ENCODE measurements at regions not wholly inside any gene's neighbourhood (a gene's known extent, or its start where the extent isn't known, plus 50 kb on each side); places are given as distances from the start of the nearest gene placed in this dataset.

DNA sequence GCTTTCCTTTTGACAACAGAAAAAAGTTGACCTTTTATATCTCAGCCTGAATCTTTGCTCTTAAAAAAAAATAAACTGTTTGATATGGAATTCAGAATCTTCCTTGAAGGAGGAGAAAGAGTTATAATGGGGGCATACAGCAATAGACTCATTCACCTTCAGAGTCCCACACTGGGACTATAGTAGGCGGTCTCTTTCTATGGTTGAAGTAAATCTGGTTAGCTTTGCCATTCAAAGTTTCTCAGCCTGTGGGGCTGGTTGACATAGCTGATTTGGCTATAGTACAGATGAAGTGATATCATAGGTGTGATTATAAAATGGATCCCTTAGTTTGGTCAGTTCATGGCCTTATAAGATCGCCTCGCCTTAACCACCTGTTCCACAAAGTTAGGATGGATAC, 156.2 kb downstream of the SH2D1A start:
- DNase-seq (ENCODE audit: low spot score in 2 of 2) (no peak), ATAC-seq (no peak)
- Mint-ChIP-seq H3K27ac (no peak overlapping the region), H3K36me3 (no peaks in the 10 kb centered on the region), H3K9me3 (no peaks in the 10 kb centered on the region)

DNA sequence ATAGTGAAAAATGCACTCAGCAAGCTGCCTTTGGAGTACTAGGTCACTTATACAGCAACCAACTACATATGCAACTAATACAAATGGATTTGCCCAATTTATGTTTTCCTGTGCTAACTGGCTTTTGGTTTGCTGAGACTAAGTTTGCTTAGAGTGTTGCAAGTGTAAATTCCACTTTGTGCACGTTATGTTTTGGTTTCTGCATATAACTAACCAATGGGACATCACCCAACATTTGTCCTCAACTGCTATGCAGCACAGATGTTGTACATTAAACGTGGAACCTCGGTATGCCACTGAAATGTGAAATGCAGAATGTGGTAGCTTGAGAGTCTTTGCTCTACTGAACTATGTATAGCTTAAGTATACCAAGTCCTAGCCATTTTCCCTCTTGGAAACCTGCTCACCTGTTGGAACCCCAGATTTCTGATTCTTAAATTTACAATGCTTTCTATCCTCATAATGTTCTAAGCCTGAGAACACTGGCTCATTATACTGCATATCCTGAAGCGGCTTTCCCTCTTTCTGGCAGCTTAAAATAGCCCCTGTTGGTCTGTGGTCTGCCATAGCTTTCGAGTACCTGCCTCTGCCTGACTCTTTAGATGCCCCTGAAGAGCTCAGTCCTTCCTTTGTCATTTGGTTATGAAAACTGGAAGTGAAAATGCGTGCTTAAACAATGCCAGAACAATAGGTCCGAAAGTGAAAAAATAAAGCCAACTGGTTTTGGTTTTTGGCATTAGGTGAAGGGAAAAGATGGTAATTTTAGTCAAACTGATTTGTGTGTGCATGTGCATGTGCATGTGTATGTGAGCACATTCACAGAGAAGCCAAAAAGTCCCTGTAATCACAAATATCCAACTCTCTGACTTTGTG, 158.0 kb downstream of the SH2D1A start:
- ATAC-seq (no peak), DNase-seq (ENCODE audit: low spot score in 2 of 2) (no peak)
- H3K36me3 Mint-ChIP-seq: no peaks in the 10 kb centered on the region
- H3K27ac Mint-ChIP-seq: no peak overlapping the region
- H3K9me3 Mint-ChIP-seq: no peaks in the 10 kb centered on the region

- DNase-seq (ENCODE audit: low spot score in 2 of 2) (no peak), ATAC-seq (no peak)
- H3K36me3 Mint-ChIP-seq: no peaks in the 10 kb centered on the region
- H3K9me3 Mint-ChIP-seq: no peaks in the 10 kb centered on the region
- H3K27ac Mint-ChIP-seq: no peak overlapping the region
Observed at GRCh38 chrX:124506066-124506465, 159.7 kb downstream of the SH2D1A start.

GRCh38 chrX:124507246-124507645, 160.9 kb downstream of the SH2D1A start:
- Mint-ChIP-seq H3K9me3 (no peaks in the 10 kb centered on the region), H3K36me3 (no peaks in the 10 kb centered on the region), H3K27ac (no peak overlapping the region)
- ATAC-seq (no peak), DNase-seq (ENCODE audit: low spot score in 2 of 2) (no peak)

DNA sequence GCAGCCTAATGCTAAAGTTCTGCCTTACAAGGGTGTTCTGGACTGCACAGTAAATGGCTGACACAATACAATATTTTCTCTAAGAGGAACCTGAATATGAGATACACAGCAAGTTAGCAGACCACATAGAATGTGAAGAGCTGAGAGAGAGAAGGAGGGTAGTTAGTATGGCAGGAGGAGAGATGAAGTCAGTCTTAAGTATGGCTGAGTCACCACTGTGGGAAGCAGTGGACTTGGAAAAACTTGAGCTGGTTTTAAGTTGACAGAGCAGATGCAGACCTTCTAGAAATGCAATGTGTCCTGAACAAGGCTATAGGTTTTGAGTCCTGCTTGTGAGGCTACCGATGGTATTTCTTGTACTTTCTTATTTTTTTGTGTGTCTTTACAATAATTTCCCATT, 172.5 kb downstream of the SH2D1A start:
- Mint-ChIP-seq H3K27ac (no peak overlapping the region), H3K9me3 (peaks cover 0 to 4% of the 10 kb centered on the region in 2 donors), H3K36me3 (no peaks in the 10 kb centered on the region)
- DNase-seq (ENCODE audit: low spot score in 2 of 2): no peak
- no peak for ATAC-seq

DNA sequence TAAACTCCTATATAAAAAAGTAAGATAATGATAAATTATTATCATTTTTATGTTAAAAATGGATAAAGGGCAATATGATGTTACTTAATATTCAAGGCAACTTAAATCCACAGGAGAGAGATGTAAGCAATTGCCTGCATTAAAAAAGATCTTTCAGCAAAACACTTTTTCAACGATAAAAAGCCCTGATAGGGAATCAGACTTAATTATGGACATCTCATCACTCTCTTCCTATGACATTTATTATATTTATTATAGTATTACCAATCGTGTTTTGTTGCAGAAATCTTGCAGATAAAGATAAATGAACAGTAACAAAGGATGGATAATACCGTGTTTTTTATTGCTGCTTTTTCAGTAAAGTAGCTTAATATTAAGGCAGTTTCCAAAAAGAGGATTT, 178.5 kb downstream of the SH2D1A start:
- no peaks in the 10 kb centered on the region for H3K36me3 Mint-ChIP-seq
- ATAC-seq (no peak), DNase-seq (ENCODE audit: low spot score in 2 of 2) (no peak)
- H3K9me3 Mint-ChIP-seq: no peaks in the 10 kb centered on the region
- H3K27ac Mint-ChIP-seq: no peak overlapping the region

GRCh38 chrX:124529786-124530185, 183.4 kb downstream of the SH2D1A start:
- Mint-ChIP-seq H3K27ac (no peak overlapping the region), H3K36me3 (no peaks in the 10 kb centered on the region), H3K9me3 (no peaks in the 10 kb centered on the region)
- ATAC-seq (no peak), DNase-seq (ENCODE audit: low spot score in 2 of 2) (no peak)

- no peaks in the 10 kb centered on the region for H3K36me3 Mint-ChIP-seq
- H3K9me3 Mint-ChIP-seq: no peaks in the 10 kb centered on the region
- ATAC-seq (no peak), DNase-seq (ENCODE audit: low spot score in 2 of 2) (no peak)
- no peak overlapping the region for H3K27ac Mint-ChIP-seq
Observed at GRCh38 chrX:124530803-124531202, 184.4 kb downstream of the SH2D1A start.

- Mint-ChIP-seq H3K9me3 (no peaks in the 10 kb centered on the region), H3K36me3 (no peaks in the 10 kb centered on the region), H3K27ac (no peak overlapping the region)
- ATAC-seq: no peak
- DNase-seq (ENCODE audit: low spot score in 2 of 2): no peak
Observed at GRCh38 chrX:124534536-124534935, 188.2 kb downstream of the SH2D1A start.

DNA sequence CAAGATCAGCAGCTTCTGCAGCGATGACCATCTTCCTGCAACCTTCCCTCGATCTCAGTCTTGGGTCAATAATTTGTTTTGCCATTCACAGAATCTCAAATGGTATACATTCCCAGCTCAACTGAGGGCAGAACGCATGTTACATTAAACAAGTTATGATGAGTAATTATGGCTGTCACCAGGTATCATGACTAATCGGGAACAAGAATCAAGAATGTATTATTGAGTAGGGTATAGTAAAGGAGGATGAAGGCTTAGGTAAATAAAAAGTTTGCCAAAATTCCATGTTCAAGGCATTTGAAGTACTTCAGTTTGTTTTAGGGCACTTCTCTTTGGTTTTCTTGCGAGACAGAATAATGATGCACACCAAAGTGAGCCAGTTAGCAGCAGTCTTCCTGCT, 194.1 kb downstream of the SH2D1A start:
- Mint-ChIP-seq H3K36me3 (no peaks in the 10 kb centered on the region), H3K9me3 (no peaks in the 10 kb centered on the region), H3K27ac (no peak overlapping the region)
- ATAC-seq (no peak), DNase-seq (ENCODE audit: low spot score in 2 of 2) (no peak)

GRCh38 chrX:124548571-124548970, 202.2 kb downstream of the SH2D1A start:
- DNase-seq (ENCODE audit: low spot score in 2 of 2) (no peak), ATAC-seq (no peak)
- H3K27ac Mint-ChIP-seq: no peak overlapping the region
- no peaks in the 10 kb centered on the region for H3K9me3 Mint-ChIP-seq
- H3K36me3 Mint-ChIP-seq: no peaks in the 10 kb centered on the region

GRCh38 chrX:124555036-124555595, 208.8 kb downstream of the SH2D1A start:
- Mint-ChIP-seq H3K27ac (no peak overlapping the region), H3K9me3 (no peaks in the 10 kb centered on the region), H3K36me3 (no peaks in the 10 kb centered on the region)
- ATAC-seq (peak; percentile 28 to 56), DNase-seq (ENCODE audit: low spot score in 2 of 2) (no peak)

DNA sequence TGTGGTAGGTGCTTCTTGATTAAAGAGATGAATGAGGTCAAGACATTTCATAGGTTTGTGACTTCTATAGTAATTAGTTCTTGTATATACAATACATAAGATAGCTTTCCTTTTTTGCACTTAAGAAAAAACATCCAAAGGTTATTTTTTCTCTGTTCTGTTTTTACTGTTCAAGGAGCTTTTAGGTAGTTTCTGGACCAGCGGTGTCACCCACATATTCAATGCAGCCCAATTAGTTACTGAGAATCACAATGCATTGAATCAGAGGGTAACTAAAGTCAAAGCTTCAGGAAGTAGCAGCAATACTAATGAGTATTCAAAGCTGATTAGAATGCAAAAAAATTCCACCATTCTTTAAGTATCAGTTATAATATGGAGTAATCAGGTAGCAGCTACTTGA, 211.6 kb downstream of the SH2D1A start:
- H3K27ac Mint-ChIP-seq: no peak overlapping the region
- no peaks in the 10 kb centered on the region for H3K36me3 Mint-ChIP-seq
- no peaks in the 10 kb centered on the region for H3K9me3 Mint-ChIP-seq
- ATAC-seq: no peak
- no peak for DNase-seq (ENCODE audit: low spot score in 2 of 2)

DNA sequence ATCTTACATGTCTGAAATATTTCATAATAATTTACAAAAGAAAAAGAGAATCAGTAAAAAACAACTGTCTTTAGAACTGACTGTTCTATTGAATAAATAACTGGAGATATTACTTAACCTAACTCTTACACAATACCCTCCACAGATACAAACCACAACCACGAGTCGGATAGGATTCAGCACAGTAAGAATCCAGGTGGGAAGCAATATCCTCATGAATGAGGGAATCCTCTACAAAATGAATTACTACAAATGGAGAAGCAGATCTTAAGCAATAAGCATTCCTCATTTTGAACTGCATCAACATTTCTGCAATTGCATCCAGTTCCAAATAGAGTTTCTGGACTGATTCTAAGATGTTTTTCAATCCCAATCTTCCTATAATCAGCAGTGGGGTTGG, 227.1 kb downstream of the SH2D1A start:
- ATAC-seq (no peak), DNase-seq (ENCODE audit: low spot score in 2 of 2) (no peak)
- Mint-ChIP-seq H3K36me3 (no peaks in the 10 kb centered on the region), H3K9me3 (no peaks in the 10 kb centered on the region), H3K27ac (no peak overlapping the region)

GRCh38 chrX:124592744-124593143, 246.4 kb downstream of the SH2D1A start:
- Mint-ChIP-seq H3K27ac (no peak overlapping the region), H3K9me3 (peaks cover 8 to 9% of the 10 kb centered on the region in 2 donors), H3K36me3 (no peaks in the 10 kb centered on the region)
- DNase-seq (ENCODE audit: low spot score in 2 of 2): no peak
- no peak for ATAC-seq

DNA sequence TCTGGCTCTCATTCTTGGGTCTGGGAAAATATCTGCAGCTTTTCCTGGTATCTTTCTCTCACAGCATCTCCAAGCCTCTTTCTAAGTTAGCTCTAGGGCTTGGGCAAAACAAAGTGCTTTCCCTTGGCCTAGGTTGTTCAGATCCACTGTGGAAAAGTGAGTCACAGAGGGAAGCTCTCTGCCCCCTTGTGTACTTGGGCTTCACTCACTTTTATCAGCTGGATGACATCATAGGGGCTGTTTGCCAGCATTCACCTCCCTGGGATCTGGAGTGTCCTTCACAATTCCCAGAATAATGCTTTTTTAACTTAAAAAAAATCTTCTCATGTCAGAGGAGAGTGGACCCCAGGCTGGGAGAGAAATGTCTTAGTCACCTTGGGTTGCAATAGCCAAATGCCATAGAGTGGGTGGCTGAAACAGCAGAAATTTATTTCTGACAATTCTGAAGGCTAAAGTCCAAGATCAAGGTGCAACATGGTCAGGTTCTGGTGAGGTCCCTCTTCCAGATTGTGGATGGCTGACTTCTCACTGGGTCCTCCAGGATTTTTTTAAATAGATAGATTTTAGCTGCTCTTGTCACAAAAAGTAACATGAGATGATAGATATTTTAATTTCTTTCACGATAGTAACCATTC, 247.8 kb downstream of the SH2D1A start:
- DNase-seq (ENCODE audit: low spot score in 2 of 2) (no peak), ATAC-seq (no peak)
- Mint-ChIP-seq H3K27ac (no peak overlapping the region), H3K36me3 (no peaks in the 10 kb centered on the region), H3K9me3 (peaks cover 7% of the 10 kb centered on the region in 2 donors)

DNA sequence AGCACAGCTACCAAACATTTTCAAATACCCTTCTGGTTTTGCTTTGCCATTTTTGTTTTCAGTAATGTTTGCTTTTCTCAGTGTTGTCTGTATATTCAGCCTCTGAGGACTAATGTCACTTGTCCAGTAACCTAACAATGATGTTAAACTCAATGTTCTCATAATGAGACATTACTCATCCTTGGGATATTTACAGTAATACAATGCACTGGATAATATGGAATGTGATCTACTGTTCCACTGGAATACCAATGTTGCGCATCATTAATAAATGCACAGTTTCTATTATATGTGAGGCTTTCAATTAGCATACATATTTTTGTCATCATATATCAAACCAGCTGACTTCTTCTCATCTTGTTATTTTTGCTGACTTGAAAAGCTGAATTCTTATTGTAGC, 259.1 kb downstream of the SH2D1A start:
- no peak for DNase-seq (ENCODE audit: low spot score in 2 of 2)
- Mint-ChIP-seq H3K36me3 (no peaks in the 10 kb centered on the region), H3K27ac (no peak overlapping the region), H3K9me3 (no peaks in the 10 kb centered on the region)
- ATAC-seq: no peak

DNA sequence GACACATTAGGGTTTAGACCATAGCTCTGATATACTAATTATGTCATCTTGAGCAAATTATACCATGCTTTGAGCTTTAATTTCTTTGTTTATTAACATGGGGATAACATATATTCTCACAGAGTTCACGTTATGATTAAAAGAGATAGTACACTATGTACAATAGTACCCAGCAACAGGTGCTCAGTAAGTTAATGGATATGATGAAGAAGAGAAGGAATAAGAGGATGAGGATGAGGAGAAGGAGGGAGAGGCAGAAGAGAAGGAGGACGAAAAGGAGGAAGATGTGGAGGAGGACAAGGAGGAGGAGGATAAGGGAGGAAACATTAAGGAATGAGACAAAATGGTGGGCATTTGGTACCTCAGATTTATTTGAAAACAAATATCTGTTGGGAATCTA, 260.4 kb downstream of the SH2D1A start:
- H3K27ac Mint-ChIP-seq: no peak overlapping the region
- DNase-seq (ENCODE audit: low spot score in 2 of 2) (no peak), ATAC-seq (no peak)
- H3K9me3 Mint-ChIP-seq: no peaks in the 10 kb centered on the region
- H3K36me3 Mint-ChIP-seq: no peaks in the 10 kb centered on the region

All from activated naive CD4-positive, alpha-beta T cell treated with anti-CD3 and anti-CD28 coated beads, Interleukin-2, amount 50 U/mL, for 72 hours (primary cell).